ENCODE measurements at regions not wholly inside any gene's neighbourhood (a gene's known extent, or its start where the extent isn't known, plus 50 kb on each side); places are given as distances from the start of the nearest gene placed in this dataset.

DNA sequence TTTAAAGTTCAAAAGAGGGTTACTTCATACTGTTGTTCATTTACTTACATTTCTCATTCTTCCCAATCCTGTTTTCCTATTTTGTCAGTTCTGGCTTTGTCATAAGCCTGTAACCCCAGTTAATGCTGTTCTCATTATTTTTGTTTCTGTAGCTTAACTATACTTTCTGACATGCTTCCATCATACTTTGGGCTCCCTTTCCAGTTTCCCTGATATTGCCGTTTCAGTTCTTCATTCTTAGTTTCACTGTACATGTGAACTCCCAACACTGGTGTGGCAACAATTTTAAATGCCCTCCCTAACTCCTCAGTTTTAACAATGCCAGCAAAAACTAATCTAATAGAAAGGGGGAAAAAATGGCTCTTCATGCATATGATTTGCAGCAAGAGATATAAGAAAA lies 456.7 kb downstream of the LMO4 start:
- Histone ChIP-seq H3K27me3 (no peaks in the 10 kb centered on the region), H3K27ac (no peak overlapping the region), H3K9me3 (no peaks in the 10 kb centered on the region), H3K4me1 (no peaks in the 10 kb centered on the region), H3K36me3 (no peaks in the 10 kb centered on the region), H3K4me3 (no peak overlapping the region)
- intact Hi-C loops (cut with DNase I): no loop called here
- TF ChIP-seq CTCF (IDR thresholded peaks at IDR 0.05): no peak
- DNase-seq (ENCODE audit: low spot score in 2 of 2): no peak

GRCh38 chr1:87786229-87786628 lies 457.5 kb downstream of the LMO4 start:
- H3K9me3 ChIP-seq: no peaks in the 10 kb centered on the region
- no peak for TF ChIP-seq CTCF (IDR thresholded peaks at IDR 0.05)
- H3K4me3 ChIP-seq: no peak overlapping the region
- no peaks in the 10 kb centered on the region for H3K27me3 ChIP-seq
- intact Hi-C loops (cut with DNase I): no loop called here
- H3K4me1 ChIP-seq: no peaks in the 10 kb centered on the region
- no peak for DNase-seq (ENCODE audit: low spot score in 2 of 2)
- no peak overlapping the region for H3K27ac ChIP-seq
- H3K36me3 ChIP-seq: no peaks in the 10 kb centered on the region

GRCh38 chr1:87786861-87787545 lies 458.3 kb downstream of the LMO4 start:
- no peak overlapping the region for H3K4me3 ChIP-seq
- H3K27ac ChIP-seq: no peak overlapping the region
- no peak for TF ChIP-seq CTCF (IDR thresholded peaks at IDR 0.05)
- no peak for DNase-seq (ENCODE audit: low spot score in 2 of 2)
- H3K4me1 ChIP-seq: no peaks in the 10 kb centered on the region
- H3K27me3 ChIP-seq: no peaks in the 10 kb centered on the region
- no peaks in the 10 kb centered on the region for H3K9me3 ChIP-seq
- intact Hi-C loops (cut with DNase I): no loop called here
- no peaks in the 10 kb centered on the region for H3K36me3 ChIP-seq

- no peak overlapping the region for H3K27ac ChIP-seq
- no peak for TF ChIP-seq CTCF (IDR thresholded peaks at IDR 0.05)
- DNase-seq (ENCODE audit: low spot score in 2 of 2): no peak
- H3K4me1 ChIP-seq: no peaks in the 10 kb centered on the region
- no peaks in the 10 kb centered on the region for H3K36me3 ChIP-seq
- H3K9me3 ChIP-seq: no peaks in the 10 kb centered on the region
- no peaks in the 10 kb centered on the region for H3K27me3 ChIP-seq
- no peak overlapping the region for H3K4me3 ChIP-seq
- intact Hi-C loops (cut with DNase I): no loop called here
Measured at GRCh38 chr1:87787551-87787950, 458.9 kb downstream of the LMO4 start.

- no peaks in the 10 kb centered on the region for H3K4me1 ChIP-seq
- no peak for TF ChIP-seq CTCF (IDR thresholded peaks at IDR 0.05)
- no peak overlapping the region for H3K27ac ChIP-seq
- no peaks in the 10 kb centered on the region for H3K9me3 ChIP-seq
- no peak for DNase-seq (ENCODE audit: low spot score in 2 of 2)
- H3K4me3 ChIP-seq: no peak overlapping the region
- no peaks in the 10 kb centered on the region for H3K36me3 ChIP-seq
- H3K27me3 ChIP-seq: no peaks in the 10 kb centered on the region
- intact Hi-C loops (cut with DNase I): no loop called here
Measured at GRCh38 chr1:87790756-87791155, 462.1 kb downstream of the LMO4 start.

All from ascending aorta (tissue), 2 donors.